HL-60 (cell line): ENCODE measurements at regions not wholly inside any gene's neighbourhood (a gene's known extent, or its start where the extent isn't known, plus 50 kb on each side); places are given as distances from the start of the nearest gene placed in this dataset.

ENCODE experiments used
- CTCF ChIP-seq: IDR thresholded peaks from one replicate; pipeline ENCODE4 v1.5.1; 2011; ENCODE audit warnings: low read length, control low read depth, inconsistent platforms; ENCODE audit not compliant: insufficient read depth
- POLR2AphosphoS5 ChIP-seq: IDR thresholded peaks from 2 replicates; pipeline ENCODE4 v1.6.1; 2012; ENCODE audit warnings: low read depth

GRCh38 chr6:103107985-103108384, 1714.5 kb downstream of the GRIK2 start:
- TF ChIP-seq CTCF (no peak), POLR2AphosphoS5 (no peak)
